HCT116 (cell line): ENCODE measurements at regions not wholly inside any gene's neighbourhood (a gene's known extent, or its start where the extent isn't known, plus 50 kb on each side); places are given as distances from the start of the nearest gene placed in this dataset.

ENCODE experiments used
- ATAC-seq: fragments of 200-7000 bp; cut with Tn5 transposase; 2 replicates; pipeline ENCODE4 v1.9.1; 2020; ENCODE audit warnings: mild to moderate bottlenecking, moderate library complexity
- BruUV-seq: library from RNA; stranded (reverse); fragments of 400-500 nt; replicated peaks from 2 replicates; lab custom pipeline; 2021; lab: Mats Ljungman, UMichigan
- CTCF ChIA-PET: fragments of 300-600 bp; sonication (Branson Sonifier 250); formaldehyde crosslinking; loops from one replicate; lab custom pipeline; 2021; ENCODE audit warnings: antibody characterized with exemption; lab: Charles Lee
- POLR2A ChIA-PET: fragments of 300-600, 350-600 bp; sonication (Branson Sonifier 250); formaldehyde crosslinking; loops from one replicate; lab custom pipeline; 2021; ENCODE audit warnings: antibody characterized with exemption; lab: Charles Lee
- RAD21 ChIA-PET, 2 experiments: fragments of 300-600 bp; sonication (Branson Sonifier 250); formaldehyde crosslinking; loops; one replicate each; lab custom pipeline; 2023; ENCODE audit warnings: low total read pairs in 2 of 2; ENCODE audit not compliant: uncharacterized antibody in 2 of 2, unreplicated experiment in 2 of 2, low non-redundant PET in 1 of 2; lab: Charles Lee
- DNase-seq: peaks from one replicate; pipeline ENCODE4 v3.0.0-alpha.2; 2010; ENCODE audit warnings: low read depth, low spot score
- H2AFZ ChIP-seq: fragments of 200-600 bp; shearing (Covaris generic), sonication (generic); 2 replicates; pipeline ENCODE4 v1.6.1; 2017; ENCODE audit warnings: low read depth, mixed run types, mixed read lengths, antibody characterized with exemption, low read length; ENCODE audit not compliant: poor library complexity, severe bottlenecking
- H3K27ac ChIP-seq: 2 replicates; pipeline ENCODE4 v1.5.1; 2012; ENCODE audit warnings: low read depth, low read length
- H3K27me3 ChIP-seq: fragments of 200-600 bp; sonication (generic); 2 replicates; pipeline ENCODE4 v1.6.1; 2016; ENCODE audit warnings: mixed run types, low read length, mixed read lengths; ENCODE audit not compliant: insufficient read depth
- H3K36me3 ChIP-seq, 2 experiments: fragments of 200-500 bp in 1 of 2; fragments of 200-600 bp in 1 of 2; sonication (Bioruptor generic) in 1 of 2; sonication (generic) in 1 of 2; 2 replicates each; pipeline versions ENCODE4 v1.5.1 to v1.6.1; 2014 to 2016; ENCODE audit warnings: low read length in 2 of 2, inconsistent platforms in 1 of 2, mixed read lengths in 1 of 2, mixed run types in 1 of 2; ENCODE audit not compliant: insufficient read depth in 2 of 2, control insufficient read depth in 1 of 2
- H3K4me1 ChIP-seq, 2 experiments: fragments of 200-600 bp in 1 of 2; sonication (generic) in 1 of 2; 2 replicates each; pipeline versions ENCODE4 v1.5.1 to v1.6.1; 2012 to 2017; ENCODE audit warnings: low read length in 2 of 2, inconsistent platforms in 1 of 2, mild to moderate bottlenecking in 1 of 2, mixed read lengths in 1 of 2, mixed run types in 1 of 2, moderate library complexity in 1 of 2; ENCODE audit not compliant: insufficient read depth in 2 of 2, control insufficient read depth in 1 of 2
- H3K4me2 ChIP-seq: fragments of 200-600 bp; sonication (generic); 2 replicates; pipeline ENCODE4 v1.6.1; 2017; ENCODE audit warnings: mixed run types, low read length, mixed read lengths
- H3K4me3 ChIP-seq, 2 experiments: fragments of 200-600 bp in 1 of 2; sonication (generic) in 1 of 2; replicated peaks in 1 of 2; 2 replicates each; pipeline ENCODE4 v1.5.1; 2011 to 2016; ENCODE audit warnings: low read length in 2 of 2, control low read depth in 1 of 2, low read depth in 1 of 2, mild to moderate bottlenecking in 1 of 2, mixed read lengths in 1 of 2, mixed run types in 1 of 2
- H3K79me2 ChIP-seq: fragments of 200-600 bp; sonication (generic); 2 replicates; pipeline ENCODE4 v1.6.1; 2017; ENCODE audit warnings: mild to moderate bottlenecking, mixed run types, low read length, moderate library complexity, mixed read lengths; ENCODE audit not compliant: insufficient read depth
- H3K9ac ChIP-seq: fragments of 200-600 bp; sonication (generic); 2 replicates; pipeline ENCODE4 v1.6.1; 2016; ENCODE audit warnings: low read length, mixed read lengths
- H3K9me2 ChIP-seq: fragments of 200-600 bp; sonication (generic), shearing (Covaris generic); 2 replicates; pipeline ENCODE4 v1.6.1; 2017; ENCODE audit warnings: mixed run types, mild to moderate bottlenecking, moderate library complexity; ENCODE audit not compliant: insufficient read depth
- H3K9me3 ChIP-seq, 2 experiments: fragments of 200-500 bp in 1 of 2; fragments of 200-600 bp in 1 of 2; sonication (Bioruptor generic) in 1 of 2; sonication (generic) in 1 of 2; 2 replicates each; pipeline ENCODE4 v1.6.1; 2014 to 2017; ENCODE audit warnings: low read length in 2 of 2, mixed read lengths in 2 of 2, inconsistent platforms in 1 of 2, low read depth in 1 of 2, mild to moderate bottlenecking in 1 of 2, mixed run types in 1 of 2, moderate library complexity in 1 of 2; ENCODE audit not compliant: control insufficient read depth in 1 of 2, insufficient read depth in 1 of 2
- H4K20me1 ChIP-seq: fragments of 200-600 bp; sonication (generic), shearing (Covaris generic); 2 replicates; pipeline ENCODE4 v1.6.1; 2017; ENCODE audit warnings: mixed run types, mild to moderate bottlenecking, moderate library complexity; ENCODE audit not compliant: insufficient read depth
- CBX3 ChIP-seq: IDR thresholded peaks from 2 replicates; pipeline ENCODE4 v1.6.1; 2012; ENCODE audit warnings: low read depth
- ELF1 ChIP-seq: IDR thresholded peaks from 2 replicates; pipeline ENCODE4 v1.6.1; 2012; ENCODE audit warnings: low read depth, borderline replicate concordance
- EZH2 ChIP-seq: fragments of 200-600 bp; sonication (generic); IDR thresholded peaks from 2 replicates; pipeline ENCODE4 v1.6.1; 2017; ENCODE audit warnings: antibody characterized with exemption, mixed run types
- EZH2phosphoT487 ChIP-seq: fragments of 200-600 bp; IDR thresholded peaks from 2 replicates; pipeline ENCODE4 v1.6.1; 2018; ENCODE audit warnings: antibody characterized with exemption, borderline replicate concordance
- FOSL1 ChIP-seq: IDR thresholded peaks from 2 replicates; pipeline ENCODE4 v1.6.1; 2012; ENCODE audit warnings: low read depth
- POLR2A ChIP-seq: IDR thresholded peaks from 2 replicates; pipeline ENCODE4 v1.7.0; 2011; ENCODE audit warnings: borderline replicate concordance; ENCODE audit not compliant: insufficient read depth, insufficient read length; ENCODE audit errors: extremely low read depth
- POLR2AphosphoS5 ChIP-seq: IDR thresholded peaks from 2 replicates; pipeline ENCODE4 v1.6.1; 2011; ENCODE audit warnings: mild to moderate bottlenecking, low read depth, low read length, moderate library complexity
- RAD21 ChIP-seq: IDR thresholded peaks from 2 replicates; pipeline ENCODE4 v1.6.1; 2012; ENCODE audit warnings: low read depth, mild to moderate bottlenecking
- SIN3A ChIP-seq: IDR thresholded peaks from 2 replicates; pipeline ENCODE4 v1.6.1; 2012; ENCODE audit warnings: low read depth
- SRF ChIP-seq: IDR thresholded peaks from 2 replicates; pipeline ENCODE4 v1.6.1; 2012; ENCODE audit warnings: low read depth
- TCF7L2 ChIP-seq: IDR thresholded peaks from 2 replicates; pipeline ENCODE4 v1.7.0; 2011; ENCODE audit warnings: borderline replicate concordance, inconsistent platforms; ENCODE audit not compliant: insufficient read depth, insufficient read length; ENCODE audit errors: extremely low read depth
- YY1 ChIP-seq: IDR thresholded peaks from 2 replicates; pipeline ENCODE4 v1.6.1; 2011; ENCODE audit warnings: low read length, low read depth, moderate library complexity, mild to moderate bottlenecking; ENCODE audit not compliant: insufficient replicate concordance; ENCODE audit errors: extremely low read depth
- ZFX ChIP-seq: fragments of 450-650 bp; IDR thresholded peaks from 2 replicates; pipeline ENCODE4 v1.6.1; 2017
- intact Hi-C: fragments of 100-400 bp; cut with micrococcal nuclease; formaldehyde crosslinking; loops from 2 replicates; pipeline ENCODE4 v1.10.0; 2022
- TF ChIP-seq, protein P1 (sequence below): IDR thresholded peaks from 2 replicates; pipeline ENCODE4 v1.6.1; 2011; ENCODE audit warnings: mild to moderate bottlenecking, low read length, moderate library complexity; ENCODE audit not compliant: insufficient replicate concordance; ENCODE audit errors: extremely low read depth
- TF ChIP-seq, protein P2 (sequence below): IDR thresholded peaks from 2 replicates; pipeline ENCODE4 v1.6.1; 2012
- TF ChIP-seq, protein P3 (sequence below): IDR thresholded peaks from 2 replicates; pipeline ENCODE4 v1.6.1; 2012; ENCODE audit warnings: low read depth

DNA sequence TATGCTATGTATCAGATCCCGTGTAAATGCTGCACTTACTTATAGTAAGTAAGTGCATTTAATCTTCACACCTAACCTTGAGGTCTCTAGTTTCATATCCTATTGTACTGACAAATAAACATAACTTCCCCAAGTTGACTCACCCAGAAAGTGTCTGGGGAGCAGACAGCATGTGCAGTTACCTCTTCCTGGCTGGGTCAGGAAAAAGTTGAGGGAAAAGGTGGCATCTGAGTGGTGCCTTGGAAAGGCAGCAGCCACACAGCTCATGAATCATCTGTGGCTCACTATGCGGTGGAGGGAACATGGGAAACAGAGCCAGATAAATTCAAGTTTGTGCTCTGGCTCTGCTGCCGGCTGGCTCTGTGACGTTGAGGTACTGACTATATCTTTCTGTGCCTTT lies 382.0 kb upstream of the DYNLRB2 start:
- no peak overlapping the region for H2AFZ ChIP-seq
- ChIA-PET CTCF (no interaction called here), RAD21 (no interaction called here), POLR2A (no interaction called here)
- ATAC-seq (no peak), DNase-seq (no peak)
- no peak overlapping the region for H3K9ac ChIP-seq
- no peaks in the 10 kb centered on the region for H3K79me2 ChIP-seq
- no peaks in the 10 kb centered on the region for H3K9me2 ChIP-seq
- no peak for TF ChIP-seq SIN3A
- no peak for TF ChIP-seq EZH2
- TF ChIP-seq, protein P1, sequence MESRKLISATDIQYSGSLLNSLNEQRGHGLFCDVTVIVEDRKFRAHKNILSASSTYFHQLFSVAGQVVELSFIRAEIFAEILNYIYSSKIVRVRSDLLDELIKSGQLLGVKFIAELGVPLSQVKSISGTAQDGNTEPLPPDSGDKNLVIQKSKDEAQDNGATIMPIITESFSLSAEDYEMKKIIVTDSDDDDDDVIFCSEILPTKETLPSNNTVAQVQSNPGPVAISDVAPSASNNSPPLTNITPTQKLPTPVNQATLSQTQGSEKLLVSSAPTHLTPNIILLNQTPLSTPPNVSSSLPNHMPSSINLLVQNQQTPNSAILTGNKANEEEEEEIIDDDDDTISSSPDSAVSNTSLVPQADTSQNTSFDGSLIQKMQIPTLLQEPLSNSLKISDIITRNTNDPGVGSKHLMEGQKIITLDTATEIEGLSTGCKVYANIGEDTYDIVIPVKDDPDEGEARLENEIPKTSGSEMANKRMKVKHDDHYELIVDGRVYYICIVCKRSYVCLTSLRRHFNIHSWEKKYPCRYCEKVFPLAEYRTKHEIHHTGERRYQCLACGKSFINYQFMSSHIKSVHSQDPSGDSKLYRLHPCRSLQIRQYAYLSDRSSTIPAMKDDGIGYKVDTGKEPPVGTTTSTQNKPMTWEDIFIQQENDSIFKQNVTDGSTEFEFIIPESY = no peak
- TF ChIP-seq, protein P2, sequence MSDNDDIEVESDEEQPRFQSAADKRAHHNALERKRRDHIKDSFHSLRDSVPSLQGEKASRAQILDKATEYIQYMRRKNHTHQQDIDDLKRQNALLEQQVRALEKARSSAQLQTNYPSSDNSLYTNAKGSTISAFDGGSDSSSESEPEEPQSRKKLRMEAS = no peak
- no peak for TF ChIP-seq SRF
- no peak for TF ChIP-seq ZFX
- TF ChIP-seq POLR2A = no peak
- TF ChIP-seq RAD21 = no peak
- TF ChIP-seq ELF1 = no peak
- TF ChIP-seq TCF7L2 = no peak
- no peak for TF ChIP-seq YY1
- TF ChIP-seq, protein P3, sequence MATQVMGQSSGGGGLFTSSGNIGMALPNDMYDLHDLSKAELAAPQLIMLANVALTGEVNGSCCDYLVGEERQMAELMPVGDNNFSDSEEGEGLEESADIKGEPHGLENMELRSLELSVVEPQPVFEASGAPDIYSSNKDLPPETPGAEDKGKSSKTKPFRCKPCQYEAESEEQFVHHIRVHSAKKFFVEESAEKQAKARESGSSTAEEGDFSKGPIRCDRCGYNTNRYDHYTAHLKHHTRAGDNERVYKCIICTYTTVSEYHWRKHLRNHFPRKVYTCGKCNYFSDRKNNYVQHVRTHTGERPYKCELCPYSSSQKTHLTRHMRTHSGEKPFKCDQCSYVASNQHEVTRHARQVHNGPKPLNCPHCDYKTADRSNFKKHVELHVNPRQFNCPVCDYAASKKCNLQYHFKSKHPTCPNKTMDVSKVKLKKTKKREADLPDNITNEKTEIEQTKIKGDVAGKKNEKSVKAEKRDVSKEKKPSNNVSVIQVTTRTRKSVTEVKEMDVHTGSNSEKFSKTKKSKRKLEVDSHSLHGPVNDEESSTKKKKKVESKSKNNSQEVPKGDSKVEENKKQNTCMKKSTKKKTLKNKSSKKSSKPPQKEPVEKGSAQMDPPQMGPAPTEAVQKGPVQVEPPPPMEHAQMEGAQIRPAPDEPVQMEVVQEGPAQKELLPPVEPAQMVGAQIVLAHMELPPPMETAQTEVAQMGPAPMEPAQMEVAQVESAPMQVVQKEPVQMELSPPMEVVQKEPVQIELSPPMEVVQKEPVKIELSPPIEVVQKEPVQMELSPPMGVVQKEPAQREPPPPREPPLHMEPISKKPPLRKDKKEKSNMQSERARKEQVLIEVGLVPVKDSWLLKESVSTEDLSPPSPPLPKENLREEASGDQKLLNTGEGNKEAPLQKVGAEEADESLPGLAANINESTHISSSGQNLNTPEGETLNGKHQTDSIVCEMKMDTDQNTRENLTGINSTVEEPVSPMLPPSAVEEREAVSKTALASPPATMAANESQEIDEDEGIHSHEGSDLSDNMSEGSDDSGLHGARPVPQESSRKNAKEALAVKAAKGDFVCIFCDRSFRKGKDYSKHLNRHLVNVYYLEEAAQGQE = no peak
- no peak for TF ChIP-seq EZH2phosphoT487
- no peak for TF ChIP-seq CBX3
- no peak for TF ChIP-seq FOSL1
- TF ChIP-seq POLR2AphosphoS5 = no peak
- H3K4me3 ChIP-seq = no peak overlapping the region
- no peaks in the 10 kb centered on the region for H3K36me3 ChIP-seq
- intact Hi-C loops = no loop called here
- no TSS peak for BruUV-seq
- no peak overlapping the region for H3K4me2 ChIP-seq
- H3K4me1 ChIP-seq = no peaks in the 10 kb centered on the region
- H4K20me1 ChIP-seq = no peaks in the 10 kb centered on the region
- H3K9me3 ChIP-seq = peaks cover 43 to 73% of the 10 kb centered on the region in 2 experiments; a peak in 2 of 4 replicates
- no peak overlapping the region for H3K27ac ChIP-seq
- no peaks in the 10 kb centered on the region for H3K27me3 ChIP-seq
